ENCODE measurements at regions not wholly inside any gene's neighbourhood (a gene's known extent, or its start where the extent isn't known, plus 50 kb on each side); places are given as distances from the start of the nearest gene placed in this dataset.

DNA sequence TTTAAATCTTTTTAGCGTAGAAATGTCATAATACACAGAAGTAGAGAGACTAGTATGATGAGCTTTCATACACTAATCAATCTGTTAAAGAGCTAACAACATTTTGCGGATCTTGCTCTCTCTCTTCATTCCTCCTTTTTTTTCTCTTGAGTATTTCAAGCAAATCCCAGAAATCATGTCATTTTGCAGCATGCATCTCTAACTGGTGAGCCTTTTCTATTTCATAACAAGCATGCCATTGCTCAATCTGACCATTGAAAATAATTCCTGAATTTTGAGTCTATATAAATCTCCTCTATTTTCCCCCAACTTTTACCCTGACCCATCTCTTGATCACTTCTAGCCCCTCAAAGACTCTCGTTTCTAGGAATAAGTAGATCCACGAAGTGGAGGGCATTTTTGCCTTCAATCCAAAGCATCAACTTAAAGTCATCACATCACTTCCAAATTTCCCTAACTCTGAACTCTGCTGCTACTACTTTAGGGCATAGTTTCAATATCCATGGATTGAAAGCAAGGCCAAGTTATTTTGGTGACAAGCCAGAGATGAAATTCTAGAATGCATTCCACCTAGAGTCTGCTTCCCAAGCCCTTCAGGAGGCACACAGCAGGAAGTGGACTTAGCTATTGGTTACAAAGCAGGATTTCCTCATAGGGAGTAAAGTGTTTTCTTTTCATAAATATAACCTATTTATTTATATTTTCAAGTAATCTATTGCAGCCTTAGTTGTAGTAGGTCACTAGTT lies 253.5 kb upstream of the ZPLD1 start:
- DNase-seq (ENCODE audit: low read depth) (no peak), FAIRE-seq (no peak)
- Histone ChIP-seq H3K36me3 (ENCODE audit: control insufficient read depth, insufficient read depth, low read length) (no peaks in the 10 kb centered on the region), H3K4me3 (ENCODE audit: low read depth, low read length) (no peak overlapping the region), H3K27me3 (ENCODE audit: control insufficient read depth, insufficient read depth, low read length) (no peaks in the 10 kb centered on the region)
- TF ChIP-seq, protein P1, sequence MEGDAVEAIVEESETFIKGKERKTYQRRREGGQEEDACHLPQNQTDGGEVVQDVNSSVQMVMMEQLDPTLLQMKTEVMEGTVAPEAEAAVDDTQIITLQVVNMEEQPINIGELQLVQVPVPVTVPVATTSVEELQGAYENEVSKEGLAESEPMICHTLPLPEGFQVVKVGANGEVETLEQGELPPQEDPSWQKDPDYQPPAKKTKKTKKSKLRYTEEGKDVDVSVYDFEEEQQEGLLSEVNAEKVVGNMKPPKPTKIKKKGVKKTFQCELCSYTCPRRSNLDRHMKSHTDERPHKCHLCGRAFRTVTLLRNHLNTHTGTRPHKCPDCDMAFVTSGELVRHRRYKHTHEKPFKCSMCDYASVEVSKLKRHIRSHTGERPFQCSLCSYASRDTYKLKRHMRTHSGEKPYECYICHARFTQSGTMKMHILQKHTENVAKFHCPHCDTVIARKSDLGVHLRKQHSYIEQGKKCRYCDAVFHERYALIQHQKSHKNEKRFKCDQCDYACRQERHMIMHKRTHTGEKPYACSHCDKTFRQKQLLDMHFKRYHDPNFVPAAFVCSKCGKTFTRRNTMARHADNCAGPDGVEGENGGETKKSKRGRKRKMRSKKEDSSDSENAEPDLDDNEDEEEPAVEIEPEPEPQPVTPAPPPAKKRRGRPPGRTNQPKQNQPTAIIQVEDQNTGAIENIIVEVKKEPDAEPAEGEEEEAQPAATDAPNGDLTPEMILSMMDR (IDR thresholded peaks at IDR 0.05; ENCODE audit: insufficient read depth, low read length, severe bottlenecking) = no peak

DNA sequence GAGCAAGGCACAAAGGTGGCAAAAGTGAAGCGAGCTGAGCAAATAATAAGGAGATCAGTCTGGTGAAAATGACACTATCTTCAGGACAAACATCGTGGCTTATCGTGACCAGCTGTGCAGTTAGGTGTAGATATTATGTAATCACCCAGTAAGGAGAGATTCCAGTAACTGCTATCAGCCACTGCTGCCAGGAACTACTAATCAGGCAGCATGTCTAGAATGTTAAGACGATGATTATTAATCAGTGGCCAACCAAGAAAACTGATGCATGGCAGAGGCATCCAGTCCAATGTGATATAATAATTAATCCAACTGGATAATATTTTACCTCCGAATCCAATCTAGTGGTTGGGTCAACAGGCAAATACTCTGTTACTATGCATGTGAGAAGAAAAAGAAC lies 252.7 kb upstream of the ZPLD1 start:
- DNase-seq (ENCODE audit: low read depth) = peak; percentile 70
- no peak overlapping the region for H3K4me3 ChIP-seq (ENCODE audit: low read depth, low read length)
- TF ChIP-seq, protein P1 (IDR thresholded peaks at IDR 0.05; ENCODE audit: insufficient read depth, low read length, severe bottlenecking) = no peak
- H3K27me3 ChIP-seq (ENCODE audit: control insufficient read depth, insufficient read depth, low read length) = no peaks in the 10 kb centered on the region
- H3K36me3 ChIP-seq (ENCODE audit: control insufficient read depth, insufficient read depth, low read length) = no peaks in the 10 kb centered on the region
- no peak for FAIRE-seq

DNA sequence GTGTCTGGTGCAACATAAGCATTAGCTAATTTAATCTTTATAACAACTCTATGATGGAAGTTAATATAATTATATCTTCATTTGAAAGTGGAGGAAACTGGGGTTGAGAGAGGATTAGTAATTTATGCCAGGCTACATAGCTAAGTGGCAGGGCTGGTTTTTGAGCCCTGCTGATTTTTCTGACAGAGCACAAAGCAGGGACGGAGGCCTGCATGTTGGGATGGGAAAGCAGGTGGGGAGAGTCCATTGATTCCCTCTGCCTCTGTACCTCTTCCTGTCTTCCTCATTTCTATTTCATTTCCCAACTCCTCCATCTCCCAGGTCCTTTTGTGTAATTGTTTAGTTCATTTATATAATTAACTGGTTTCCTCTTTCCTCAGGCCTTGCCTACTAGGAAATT lies 251.6 kb upstream of the ZPLD1 start:
- Histone ChIP-seq H3K36me3 (ENCODE audit: control insufficient read depth, insufficient read depth, low read length) (no peaks in the 10 kb centered on the region), H3K4me3 (ENCODE audit: low read depth, low read length) (no peak overlapping the region), H3K27me3 (ENCODE audit: control insufficient read depth, insufficient read depth, low read length) (no peaks in the 10 kb centered on the region)
- no peak for FAIRE-seq
- TF ChIP-seq, protein P1 (IDR thresholded peaks at IDR 0.05; ENCODE audit: insufficient read depth, low read length, severe bottlenecking) = no peak
- DNase-seq (ENCODE audit: low read depth) = no peak

DNA sequence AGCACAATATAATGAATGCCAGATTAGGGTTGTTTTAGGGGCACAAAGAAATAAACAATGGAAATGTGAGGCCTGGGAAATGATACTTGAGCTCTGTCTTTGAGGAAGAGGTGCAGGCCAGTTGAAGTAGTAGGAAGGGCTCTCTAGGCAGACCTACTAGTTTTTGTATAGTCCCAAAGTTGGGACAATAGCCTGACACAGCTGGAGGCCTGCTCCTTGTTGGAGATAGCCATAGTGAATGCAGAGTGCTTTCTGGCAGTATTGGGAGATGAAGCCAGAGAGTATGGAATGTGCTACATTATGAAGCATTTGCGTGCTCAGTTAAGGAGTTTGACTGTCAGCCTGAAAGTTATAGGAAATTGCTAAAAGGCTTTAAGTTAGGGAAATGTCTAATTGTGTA lies 251.2 kb upstream of the ZPLD1 start:
- Histone ChIP-seq H3K4me3 (ENCODE audit: low read depth, low read length) (no peak overlapping the region), H3K27me3 (ENCODE audit: control insufficient read depth, insufficient read depth, low read length) (no peaks in the 10 kb centered on the region), H3K36me3 (ENCODE audit: control insufficient read depth, insufficient read depth, low read length) (no peaks in the 10 kb centered on the region)
- DNase-seq (ENCODE audit: low read depth) (no peak), FAIRE-seq (no peak)
- TF ChIP-seq, protein P1 (IDR thresholded peaks at IDR 0.05; ENCODE audit: insufficient read depth, low read length, severe bottlenecking) = no peak

DNA sequence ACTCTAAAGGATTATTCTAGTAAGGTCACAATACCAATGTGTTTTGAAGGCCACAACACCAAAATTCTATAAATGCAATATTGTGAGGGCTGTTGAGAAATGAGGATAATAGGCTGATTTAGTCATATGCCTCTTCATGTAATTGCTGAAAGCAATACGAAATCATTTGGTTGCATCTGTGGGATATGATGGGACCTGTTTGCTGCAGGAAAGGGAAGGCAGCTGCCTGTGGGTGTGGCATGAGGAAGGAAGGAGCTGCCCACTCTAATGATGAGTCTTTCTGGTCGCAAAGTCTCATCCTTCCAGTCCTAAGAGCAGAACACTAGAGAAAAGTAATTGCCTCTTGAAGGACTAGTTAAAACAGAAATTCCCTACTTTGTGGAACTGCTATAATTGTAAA lies 245.3 kb upstream of the ZPLD1 start:
- peak; percentile 66 for FAIRE-seq

More for the DNA sequence above, 245.3 kb upstream of the ZPLD1 start:
- Histone ChIP-seq H3K27me3 (ENCODE audit: control insufficient read depth, insufficient read depth, low read length) (no peaks in the 10 kb centered on the region), H3K36me3 (ENCODE audit: control insufficient read depth, insufficient read depth, low read length) (no peaks in the 10 kb centered on the region), H3K4me3 (ENCODE audit: low read depth, low read length) (no peak overlapping the region)
- TF ChIP-seq, protein P1 (IDR thresholded peaks at IDR 0.05; ENCODE audit: insufficient read depth, low read length, severe bottlenecking) = no peak
- DNase-seq (ENCODE audit: low read depth) = peak; percentile 96
